Suprapubic skin (tissue), 3 donors: ENCODE measurements at regions not wholly inside any gene's neighbourhood (a gene's known extent, or its start where the extent isn't known, plus 50 kb on each side); places are given as distances from the start of the nearest gene placed in this dataset.

ENCODE experiments used
- POLR2A ChIP-seq, 2 donors: fragments of 450-650 bp; IDR thresholded peaks; one replicate each; pipeline ENCODE4 v1.6.1; 2017; ENCODE audit warnings: antibody characterized with exemption in 2 of 2, mild to moderate bottlenecking in 2 of 2, moderate library complexity in 2 of 2
- TF ChIP-seq, protein P1 (sequence below), 2 donors: fragments of 200-600 bp in 1 of 2; fragments of 450-650 bp in 1 of 2; sonication (generic) in 1 of 2; IDR thresholded peaks; one replicate each; pipeline ENCODE4 v1.5.1; 2016 to 2019; ENCODE audit warnings: antibody characterized with exemption in 2 of 2, mild to moderate bottlenecking in 1 of 2, moderate library complexity in 1 of 2

DNA sequence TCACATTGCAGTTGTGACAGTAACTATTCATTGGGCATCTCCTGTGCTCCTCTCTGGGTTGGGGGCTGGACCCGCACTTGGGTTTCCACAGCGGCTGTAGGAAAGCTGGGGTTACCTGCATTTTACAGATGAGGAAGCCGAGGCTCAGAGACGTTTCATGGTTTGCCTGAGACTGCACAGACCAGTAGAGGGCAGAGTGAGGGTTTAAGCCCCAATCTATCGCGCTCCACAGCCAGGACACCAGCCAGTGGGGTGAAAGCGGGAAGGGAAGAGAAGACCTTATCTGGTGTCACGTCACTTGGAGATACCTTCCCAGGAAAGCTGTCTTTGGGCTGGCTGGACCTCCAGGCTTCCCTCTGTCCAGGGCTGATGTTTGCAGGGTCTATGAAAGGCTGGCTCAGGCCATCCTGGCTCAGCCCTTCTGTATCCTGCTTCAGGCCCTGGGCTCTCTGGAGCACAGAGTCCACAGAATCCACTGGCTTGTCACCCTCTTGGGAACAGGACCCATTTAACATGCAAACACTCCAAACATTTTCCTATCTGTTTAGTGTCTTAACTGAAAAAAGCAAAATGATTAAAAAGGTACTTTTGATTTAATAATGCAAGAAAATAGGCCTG, 167.7 kb downstream of the EMX2 start:
- TF ChIP-seq, protein P1, sequence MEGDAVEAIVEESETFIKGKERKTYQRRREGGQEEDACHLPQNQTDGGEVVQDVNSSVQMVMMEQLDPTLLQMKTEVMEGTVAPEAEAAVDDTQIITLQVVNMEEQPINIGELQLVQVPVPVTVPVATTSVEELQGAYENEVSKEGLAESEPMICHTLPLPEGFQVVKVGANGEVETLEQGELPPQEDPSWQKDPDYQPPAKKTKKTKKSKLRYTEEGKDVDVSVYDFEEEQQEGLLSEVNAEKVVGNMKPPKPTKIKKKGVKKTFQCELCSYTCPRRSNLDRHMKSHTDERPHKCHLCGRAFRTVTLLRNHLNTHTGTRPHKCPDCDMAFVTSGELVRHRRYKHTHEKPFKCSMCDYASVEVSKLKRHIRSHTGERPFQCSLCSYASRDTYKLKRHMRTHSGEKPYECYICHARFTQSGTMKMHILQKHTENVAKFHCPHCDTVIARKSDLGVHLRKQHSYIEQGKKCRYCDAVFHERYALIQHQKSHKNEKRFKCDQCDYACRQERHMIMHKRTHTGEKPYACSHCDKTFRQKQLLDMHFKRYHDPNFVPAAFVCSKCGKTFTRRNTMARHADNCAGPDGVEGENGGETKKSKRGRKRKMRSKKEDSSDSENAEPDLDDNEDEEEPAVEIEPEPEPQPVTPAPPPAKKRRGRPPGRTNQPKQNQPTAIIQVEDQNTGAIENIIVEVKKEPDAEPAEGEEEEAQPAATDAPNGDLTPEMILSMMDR (IDR thresholded peaks at IDR 0.05): no peak
- TF ChIP-seq POLR2A (IDR thresholded peaks at IDR 0.05): no peak
